ENCODE measurements at regions not wholly inside any gene's neighbourhood (a gene's known extent, or its start where the extent isn't known, plus 50 kb on each side); places are given as distances from the start of the nearest gene placed in this dataset.
"Not testable (repeated sequence)": the region's sequence is repeated elsewhere in the genome, so short reads cannot be mapped to it uniquely, and the experiment has no call there.

GRCh38 chr1:83194610-83195009 is 804.3 kb downstream of the TTLL7 start:
- TF ChIP-seq CTCF (conservative IDR thresholded peaks at IDR 0.05; ENCODE audit: low read depth, low read length); EZH2 (IDR thresholded peaks at IDR 0.05; ENCODE audit: borderline replicate concordance, low read depth, low read length, poor library complexity, severe bottlenecking): not testable (repeated sequence)

Data from A673 (cell line).